ENCODE measurements at regions not wholly inside any gene's neighbourhood (a gene's known extent, or its start where the extent isn't known, plus 50 kb on each side); places are given as distances from the start of the nearest gene placed in this dataset.

GRCh38 chr18:10064267-10064666 is 150.5 kb downstream of the VAPA start:
- TF ChIP-seq, protein P1, sequence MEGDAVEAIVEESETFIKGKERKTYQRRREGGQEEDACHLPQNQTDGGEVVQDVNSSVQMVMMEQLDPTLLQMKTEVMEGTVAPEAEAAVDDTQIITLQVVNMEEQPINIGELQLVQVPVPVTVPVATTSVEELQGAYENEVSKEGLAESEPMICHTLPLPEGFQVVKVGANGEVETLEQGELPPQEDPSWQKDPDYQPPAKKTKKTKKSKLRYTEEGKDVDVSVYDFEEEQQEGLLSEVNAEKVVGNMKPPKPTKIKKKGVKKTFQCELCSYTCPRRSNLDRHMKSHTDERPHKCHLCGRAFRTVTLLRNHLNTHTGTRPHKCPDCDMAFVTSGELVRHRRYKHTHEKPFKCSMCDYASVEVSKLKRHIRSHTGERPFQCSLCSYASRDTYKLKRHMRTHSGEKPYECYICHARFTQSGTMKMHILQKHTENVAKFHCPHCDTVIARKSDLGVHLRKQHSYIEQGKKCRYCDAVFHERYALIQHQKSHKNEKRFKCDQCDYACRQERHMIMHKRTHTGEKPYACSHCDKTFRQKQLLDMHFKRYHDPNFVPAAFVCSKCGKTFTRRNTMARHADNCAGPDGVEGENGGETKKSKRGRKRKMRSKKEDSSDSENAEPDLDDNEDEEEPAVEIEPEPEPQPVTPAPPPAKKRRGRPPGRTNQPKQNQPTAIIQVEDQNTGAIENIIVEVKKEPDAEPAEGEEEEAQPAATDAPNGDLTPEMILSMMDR (IDR thresholded peaks at IDR 0.05; ENCODE audit: low read depth, low read length, poor library complexity, severe bottlenecking): no peak
- TF ChIP-seq EZH2phosphoT487 (IDR thresholded peaks at IDR 0.05; ENCODE audit: borderline replicate concordance, low read length): no peak
